HG03460 (cell line): ENCODE measurements at regions not wholly inside any gene's neighbourhood (a gene's known extent, or its start where the extent isn't known, plus 50 kb on each side); places are given as distances from the start of the nearest gene placed in this dataset.

ENCODE experiments used
- ATAC-seq: cut with Tn5 transposase; IDR thresholded peaks from one replicate; pipeline ENCODE4 v1.9.1; 2021; ENCODE audit not compliant: unreplicated experiment

- ATAC-seq = no peak
These were observed 1198.3 kb upstream of the CDH6 start for GRCh38 chr5:29995154-29995553.

- no peak for ATAC-seq
These were observed 1199.0 kb upstream of the CDH6 start for GRCh38 chr5:29994519-29994918.

GRCh38 chr5:29993286-29993685 is 1200.2 kb upstream of the CDH6 start:
- no peak for ATAC-seq

- ATAC-seq = no peak
These were observed 1201.2 kb upstream of the CDH6 start for GRCh38 chr5:29992248-29992647.

GRCh38 chr5:29990681-29991080 is 1202.8 kb upstream of the CDH6 start:
- no peak for ATAC-seq

GRCh38 chr5:29984156-29984540 is 1209.3 kb upstream of the CDH6 start:
- no peak for ATAC-seq

GRCh38 chr5:29983528-29984155 is 1209.8 kb upstream of the CDH6 start:
- ATAC-seq = no peak

- no peak for ATAC-seq
These were observed 1211.0 kb upstream of the CDH6 start for GRCh38 chr5:29982457-29982856.

GRCh38 chr5:29972597-29972996 is 1220.9 kb upstream of the CDH6 start:
- no peak for ATAC-seq

GRCh38 chr5:29963956-29964355 is 1229.5 kb upstream of the CDH6 start:
- no peak for ATAC-seq

GRCh38 chr5:29960323-29960722 is 1233.2 kb upstream of the CDH6 start:
- ATAC-seq = no peak

- no peak for ATAC-seq
These were observed 1242.9 kb upstream of the CDH6 start for GRCh38 chr5:29950416-29951145.

GRCh38 chr5:29949301-29949872 is 1244.1 kb upstream of the CDH6 start:
- ATAC-seq = no peak

- ATAC-seq = no peak
These were observed 1249.2 kb upstream of the CDH6 start for GRCh38 chr5:29944327-29944726.

GRCh38 chr5:29942089-29942488 is 1251.4 kb upstream of the CDH6 start:
- no peak for ATAC-seq

- ATAC-seq = no peak
These were observed 1253.5 kb upstream of the CDH6 start for GRCh38 chr5:29939988-29940387.

- no peak for ATAC-seq
These were observed 1258.1 kb upstream of the CDH6 start for GRCh38 chr5:29935371-29935770.

GRCh38 chr5:29930316-29930715 is 1263.2 kb upstream of the CDH6 start:
- ATAC-seq = no peak

GRCh38 chr5:29924107-29924506 is 1269.4 kb upstream of the CDH6 start:
- ATAC-seq = no peak

- no peak for ATAC-seq
These were observed 1287.7 kb upstream of the CDH6 start for GRCh38 chr5:29905626-29906353.

- ATAC-seq = no peak
These were observed 1290.6 kb upstream of the CDH6 start for GRCh38 chr5:29902859-29903258.

- ATAC-seq = no peak
These were observed 1293.9 kb upstream of the CDH6 start for GRCh38 chr5:29899583-29899982.
